Keratinocyte (primary cell): ENCODE measurements at regions not wholly inside any gene's neighbourhood (a gene's known extent, or its start where the extent isn't known, plus 50 kb on each side); places are given as distances from the start of the nearest gene placed in this dataset.

Experiments used
- EZH2 ChIP-seq: IDR thresholded peaks from one replicate; pipeline ENCODE4 v1.6.1; 2012; ENCODE audit warnings: inconsistent platforms, mild to moderate bottlenecking, low read length, moderate library complexity
- TF ChIP-seq, protein P1 (sequence below), 3 experiments: IDR thresholded peaks in 1 of 3; conservative IDR thresholded peaks in 1 of 3; optimal IDR thresholded peaks in 1 of 3; 2 replicates in 2 of 3; 3 replicates in 1 of 3; pipeline versions ENCODE3 to v1.5.1; 2011; ENCODE audit warnings: low read length in 3 of 3, mild to moderate bottlenecking in 3 of 3, moderate library complexity in 2 of 3, control low read depth in 1 of 3, inconsistent platforms in 1 of 3; ENCODE audit not compliant: insufficient read depth in 2 of 3; ENCODE audit errors: extremely low read depth in 1 of 3

DNA sequence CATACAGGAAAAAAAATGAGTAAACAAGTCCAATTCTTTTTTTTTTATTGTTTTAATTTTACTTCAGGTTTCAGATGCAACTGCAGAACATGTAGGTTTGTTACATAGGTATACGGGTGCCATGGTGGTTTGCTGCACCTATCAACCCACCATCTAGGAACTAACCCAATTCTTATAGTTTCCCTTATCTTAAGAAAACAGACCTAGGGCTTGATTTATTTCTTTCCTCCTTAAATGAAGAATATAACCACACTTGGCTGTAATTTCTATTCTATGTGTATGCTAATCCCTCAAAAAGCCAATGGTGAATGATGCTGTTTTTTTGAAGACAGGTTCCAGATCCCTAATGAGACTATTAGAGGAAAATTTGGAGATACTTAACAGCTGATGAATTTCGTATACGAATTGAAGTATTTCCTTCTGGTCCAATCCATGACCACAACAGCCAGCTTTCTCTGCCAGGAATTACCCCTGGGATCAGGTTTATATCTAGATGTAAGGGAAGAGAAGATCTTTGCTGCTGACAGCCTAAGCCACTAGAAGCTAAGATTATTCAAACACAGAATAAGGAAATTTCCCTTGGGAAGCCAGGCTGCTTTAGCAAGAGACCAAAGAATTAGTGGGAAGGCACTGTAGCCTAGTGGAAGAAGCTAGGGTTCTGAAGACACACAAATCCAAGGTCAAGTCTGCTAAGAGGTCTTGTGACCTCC is 115.8 kb downstream of the INHBA start:
- TF ChIP-seq, protein P1, sequence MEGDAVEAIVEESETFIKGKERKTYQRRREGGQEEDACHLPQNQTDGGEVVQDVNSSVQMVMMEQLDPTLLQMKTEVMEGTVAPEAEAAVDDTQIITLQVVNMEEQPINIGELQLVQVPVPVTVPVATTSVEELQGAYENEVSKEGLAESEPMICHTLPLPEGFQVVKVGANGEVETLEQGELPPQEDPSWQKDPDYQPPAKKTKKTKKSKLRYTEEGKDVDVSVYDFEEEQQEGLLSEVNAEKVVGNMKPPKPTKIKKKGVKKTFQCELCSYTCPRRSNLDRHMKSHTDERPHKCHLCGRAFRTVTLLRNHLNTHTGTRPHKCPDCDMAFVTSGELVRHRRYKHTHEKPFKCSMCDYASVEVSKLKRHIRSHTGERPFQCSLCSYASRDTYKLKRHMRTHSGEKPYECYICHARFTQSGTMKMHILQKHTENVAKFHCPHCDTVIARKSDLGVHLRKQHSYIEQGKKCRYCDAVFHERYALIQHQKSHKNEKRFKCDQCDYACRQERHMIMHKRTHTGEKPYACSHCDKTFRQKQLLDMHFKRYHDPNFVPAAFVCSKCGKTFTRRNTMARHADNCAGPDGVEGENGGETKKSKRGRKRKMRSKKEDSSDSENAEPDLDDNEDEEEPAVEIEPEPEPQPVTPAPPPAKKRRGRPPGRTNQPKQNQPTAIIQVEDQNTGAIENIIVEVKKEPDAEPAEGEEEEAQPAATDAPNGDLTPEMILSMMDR (optimal IDR thresholded peaks at IDR 0.05 in 1 of 3, IDR thresholded peaks at IDR 0.05 in 1 of 3, conservative IDR thresholded peaks at IDR 0.05 in 1 of 3; ENCODE audit: extremely low read depth in 1 of 3, insufficient read depth in 2 of 3, low read length in 3 of 3), result no peak
- no peak for TF ChIP-seq EZH2
